ENCODE measurements at regions not wholly inside any gene's neighbourhood (a gene's known extent, or its start where the extent isn't known, plus 50 kb on each side); places are given as distances from the start of the nearest gene placed in this dataset.

GRCh38 chr12:83980398-83980797 is 932.2 kb downstream of the SLC6A15 start:
- Histone ChIP-seq H3K27ac (ENCODE audit: control insufficient read depth, insufficient read depth, low read length) (no peak overlapping the region), H3K9ac (ENCODE audit: control insufficient read depth, extremely low read depth, insufficient read depth, low read length) (no peak overlapping the region), H3K79me2 (ENCODE audit: control insufficient read depth, insufficient read depth, low read length) (no peaks in the 10 kb centered on the region), H3K4me2 (ENCODE audit: control insufficient read depth, extremely low read depth, insufficient read depth, low read depth, low read length) (no peak overlapping the region), H4K20me1 (ENCODE audit: control insufficient read depth, extremely low read depth, insufficient read depth, low read length) (no peaks in the 10 kb centered on the region), H2AFZ (ENCODE audit: control insufficient read depth, low read length) (no peak overlapping the region), H3K4me1 (ENCODE audit: control insufficient read depth, extremely low read depth, insufficient read depth, low read length) (no peaks in the 10 kb centered on the region), H3K9me3 (ENCODE audit: control insufficient read depth, low read depth, low read length) (no peaks in the 10 kb centered on the region), H3K9me1 (ENCODE audit: control insufficient read depth, extremely low read depth, insufficient read depth, low read length) (no peaks in the 10 kb centered on the region), H3K4me3 (ENCODE audit: control insufficient read depth in 2 of 3, extremely low read depth in 1 of 3, insufficient read depth in 2 of 3, low read depth in 1 of 3, low read length in 3 of 3) (no peak overlapping the region), H3K27me3 (ENCODE audit: control insufficient read depth, extremely low read depth, insufficient read depth, low read length) (no peaks in the 10 kb centered on the region), H3K36me3 (ENCODE audit: control insufficient read depth in 2 of 2, extremely low read depth in 1 of 2, insufficient read depth in 2 of 2, low read length in 2 of 2) (no peaks in the 10 kb centered on the region)
- DNase-seq (ENCODE audit: low read depth, low spot score) (no peak), FAIRE-seq (no peak)
- dilution Hi-C loops (cut with MboI; ENCODE audit: extremely low pct_ligation_motif_present, low sequenced_read_pairs): no loop called here
- TF ChIP-seq EZH2 (IDR thresholded peaks at IDR 0.05; ENCODE audit: low read length) (no peak), CTCF (optimal IDR thresholded peaks at IDR 0.05 in 1 of 3, IDR thresholded peaks at IDR 0.05 in 1 of 3, conservative IDR thresholded peaks at IDR 0.05 in 1 of 3; ENCODE audit: extremely low read depth in 1 of 3, insufficient read depth in 2 of 3, low read length in 3 of 3) (no peak)

- Histone ChIP-seq H3K27ac (ENCODE audit: control insufficient read depth, insufficient read depth, low read length) (no peak overlapping the region), H4K20me1 (ENCODE audit: control insufficient read depth, extremely low read depth, insufficient read depth, low read length) (no peaks in the 10 kb centered on the region), H3K36me3 (ENCODE audit: control insufficient read depth in 2 of 2, extremely low read depth in 1 of 2, insufficient read depth in 2 of 2, low read length in 2 of 2) (no peaks in the 10 kb centered on the region), H3K79me2 (ENCODE audit: control insufficient read depth, insufficient read depth, low read length) (no peaks in the 10 kb centered on the region), H3K4me2 (ENCODE audit: control insufficient read depth, extremely low read depth, insufficient read depth, low read depth, low read length) (no peak overlapping the region), H2AFZ (ENCODE audit: control insufficient read depth, low read length) (no peak overlapping the region), H3K9me3 (ENCODE audit: control insufficient read depth, low read depth, low read length) (no peaks in the 10 kb centered on the region), H3K9ac (ENCODE audit: control insufficient read depth, extremely low read depth, insufficient read depth, low read length) (no peak overlapping the region), H3K4me1 (ENCODE audit: control insufficient read depth, extremely low read depth, insufficient read depth, low read length) (no peaks in the 10 kb centered on the region), H3K27me3 (ENCODE audit: control insufficient read depth, extremely low read depth, insufficient read depth, low read length) (no peaks in the 10 kb centered on the region), H3K9me1 (ENCODE audit: control insufficient read depth, extremely low read depth, insufficient read depth, low read length) (no peaks in the 10 kb centered on the region), H3K4me3 (ENCODE audit: control insufficient read depth in 2 of 3, extremely low read depth in 1 of 3, insufficient read depth in 2 of 3, low read depth in 1 of 3, low read length in 3 of 3) (no peak overlapping the region)
- DNase-seq (ENCODE audit: low read depth, low spot score) (no peak), FAIRE-seq (no peak)
- dilution Hi-C loops (cut with MboI; ENCODE audit: extremely low pct_ligation_motif_present, low sequenced_read_pairs): no loop called here
- no peak for TF ChIP-seq CTCF (optimal IDR thresholded peaks at IDR 0.05 in 1 of 3, IDR thresholded peaks at IDR 0.05 in 1 of 3, conservative IDR thresholded peaks at IDR 0.05 in 1 of 3; ENCODE audit: extremely low read depth in 1 of 3, insufficient read depth in 2 of 3, low read length in 3 of 3)
- no peak for TF ChIP-seq EZH2 (IDR thresholded peaks at IDR 0.05; ENCODE audit: low read length)
These were observed 932.8 kb downstream of the SLC6A15 start for GRCh38 chr12:83979785-83980184.

Data from keratinocyte (primary cell).